Left cardiac atrium (tissue), 4 donors: ENCODE measurements at regions not wholly inside any gene's neighbourhood (a gene's known extent, or its start where the extent isn't known, plus 50 kb on each side); places are given as distances from the start of the nearest gene placed in this dataset.
"Not testable (repeated sequence)": the region's sequence is repeated elsewhere in the genome, so short reads cannot be mapped to it uniquely, and the experiment has no call there.

Experiments
- ATAC-seq, 2 donors: fragments of 200-7000 bp; cut with Tn5 transposase; one replicate each; pipeline ENCODE4 v1.9.1; 2020; ENCODE audit warnings: mild to moderate bottlenecking in 2 of 2, moderate library complexity in 2 of 2
- DNase-seq: peaks from one replicate; pipeline ENCODE4 v3.0.0-alpha.2; 2020
- intact Hi-C, 2 donors: fragments of 100-400 bp; cut with DNase I; formaldehyde crosslinking; loops; one replicate each; pipeline versions ENCODE4 v1.14.1 to v1.15.1; 2022 to 2023
- donor health status: DM: no; HTN: yes; CAD: no.
- donor health status: DM: no; HTN: yes; CAD: no; lungs with severe emphysema.
- donor health status: DM: yes; HTN: yes; CAD: no.
- donor health status: Dilated cardiomyopathy.

- DNase-seq (no peak), ATAC-seq (no peak)
- intact Hi-C loops: no loop called here
These were observed 782.7 kb upstream of the SOX11 start for GRCh38 chr2:4909346-4910009.

GRCh38 chr2:4914036-4914435 is 778.1 kb upstream of the SOX11 start:
- ATAC-seq: no peak
- intact Hi-C loops: no loop called here
- DNase-seq: no peak

- ATAC-seq (no peak), DNase-seq (no peak)
- intact Hi-C loops: no loop called here
These were observed 777.6 kb upstream of the SOX11 start for GRCh38 chr2:4914551-4914950.

GRCh38 chr2:4915357-4915756 is 776.8 kb upstream of the SOX11 start:
- intact Hi-C loops: no loop called here
- ATAC-seq (no peak), DNase-seq (no peak)

- DNase-seq (no peak), ATAC-seq (no peak)
- intact Hi-C loops: no loop called here
These were observed 776.1 kb upstream of the SOX11 start for GRCh38 chr2:4916094-4916493.

GRCh38 chr2:4930704-4931103 is 761.5 kb upstream of the SOX11 start:
- DNase-seq (no peak), ATAC-seq (no peak)
- intact Hi-C loops: no loop called here

- ATAC-seq (no peak), DNase-seq (no peak)
- intact Hi-C loops: no loop called here
These were observed 760.3 kb upstream of the SOX11 start for GRCh38 chr2:4931721-4932365.

- DNase-seq, intact Hi-C loops, ATAC-seq: not testable (repeated sequence)
These were observed 756.9 kb upstream of the SOX11 start for GRCh38 chr2:4935291-4935690.

GRCh38 chr2:4937550-4937949 is 754.6 kb upstream of the SOX11 start:
- no peak for DNase-seq
- no peak for ATAC-seq
- intact Hi-C loops: no loop called here

GRCh38 chr2:4938206-4938605 is 754.0 kb upstream of the SOX11 start:
- ATAC-seq (no peak), DNase-seq (no peak)
- intact Hi-C loops: no loop called here

GRCh38 chr2:4942441-4942840 is 749.7 kb upstream of the SOX11 start:
- intact Hi-C loops: no loop called here
- no peak for DNase-seq

GRCh38 chr2:4947911-4948310 is 744.3 kb upstream of the SOX11 start:
- ATAC-seq: no peak
- no peak for DNase-seq
- intact Hi-C loops: no loop called here

More at GRCh38 chr2:4942441-4942840, 749.7 kb upstream of the SOX11 start:
- no peak for ATAC-seq

GRCh38 chr2:4951368-4951767 is 740.8 kb upstream of the SOX11 start:
- intact Hi-C loops: no loop called here
- ATAC-seq (no peak), DNase-seq (no peak)

- intact Hi-C loops: no loop called here
- ATAC-seq: no peak
- DNase-seq: no peak
These were observed 733.0 kb upstream of the SOX11 start for GRCh38 chr2:4959219-4959618.

GRCh38 chr2:4962419-4962818 is 729.8 kb upstream of the SOX11 start:
- no peak for ATAC-seq
- intact Hi-C loops: no loop called here
- DNase-seq: no peak

- DNase-seq (no peak), ATAC-seq (no peak)
- intact Hi-C loops: no loop called here
These were observed 729.1 kb upstream of the SOX11 start for GRCh38 chr2:4963106-4963505.

GRCh38 chr2:4964001-4964540 is 728.1 kb upstream of the SOX11 start:
- ATAC-seq (no peak), DNase-seq (no peak)
- intact Hi-C loops: no loop called here

- DNase-seq: no peak
- no peak for ATAC-seq
- intact Hi-C loops: no loop called here
These were observed 727.6 kb upstream of the SOX11 start for GRCh38 chr2:4964579-4964978.

- intact Hi-C loops: no loop called here
- ATAC-seq (no peak), DNase-seq (no peak)
These were observed 726.4 kb upstream of the SOX11 start for GRCh38 chr2:4965556-4966320.

GRCh38 chr2:4967206-4967605 is 725.0 kb upstream of the SOX11 start:
- no peak for DNase-seq
- intact Hi-C loops: no loop called here

More at GRCh38 chr2:4967206-4967605, 725.0 kb upstream of the SOX11 start:
- peak in 1 of 2 donors; percentile 61 for ATAC-seq
